Fibroblast of the conjunctiva (primary cell): ENCODE measurements at regions not wholly inside any gene's neighbourhood (a gene's known extent, or its start where the extent isn't known, plus 50 kb on each side); places are given as distances from the start of the nearest gene placed in this dataset.
A peak's percentile ranks its signal among the peaks of the same experiment; 100 is the strongest.

Experiments used
- DNase-seq: peaks from one replicate; pipeline ENCODE4 v3.0.0-alpha.2; 2010; ENCODE audit warnings: low read depth

- DNase-seq = no peak
Measured at GRCh38 chr2:71891719-71892422, 255.8 kb downstream of the CYP26B1 start.

GRCh38 chr2:71891155-71891554 is 256.5 kb downstream of the CYP26B1 start:
- no peak for DNase-seq

GRCh38 chr2:71889759-71890684 is 257.6 kb downstream of the CYP26B1 start:
- DNase-seq = peak; percentile 91

- no peak for DNase-seq
Measured at GRCh38 chr2:71888751-71889445, 258.8 kb downstream of the CYP26B1 start.

GRCh38 chr2:71887196-71887595 is 260.5 kb downstream of the CYP26B1 start:
- DNase-seq = no peak

- DNase-seq = no peak
Measured at GRCh38 chr2:71886241-71886640, 261.4 kb downstream of the CYP26B1 start.

- peak; percentile 55 for DNase-seq
Measured at GRCh38 chr2:71884303-71885042, 263.2 kb downstream of the CYP26B1 start.

- peak; percentile 93 for DNase-seq
Measured at GRCh38 chr2:71882949-71883472, 264.7 kb downstream of the CYP26B1 start.

GRCh38 chr2:71882236-71882946 is 265.3 kb downstream of the CYP26B1 start:
- DNase-seq = no peak

GRCh38 chr2:71880846-71881610 is 266.6 kb downstream of the CYP26B1 start:
- DNase-seq = peak; percentile 53

GRCh38 chr2:71880287-71880686 is 267.4 kb downstream of the CYP26B1 start:
- DNase-seq = no peak

- DNase-seq = no peak
Measured at GRCh38 chr2:71879509-71880184, 268.0 kb downstream of the CYP26B1 start.

- DNase-seq = no peak
Measured at GRCh38 chr2:71878626-71879508, 268.8 kb downstream of the CYP26B1 start.

- no peak for DNase-seq
Measured at GRCh38 chr2:71877636-71878035, 270.0 kb downstream of the CYP26B1 start.

- no peak for DNase-seq
Measured at GRCh38 chr2:71876542-71877451, 270.9 kb downstream of the CYP26B1 start.

- DNase-seq = no peak
Measured at GRCh38 chr2:71872466-71873051, 275.1 kb downstream of the CYP26B1 start.

- DNase-seq = no peak
Measured at GRCh38 chr2:71865391-71865965, 282.2 kb downstream of the CYP26B1 start.
